K562 (cell line): ENCODE measurements at regions not wholly inside any gene's neighbourhood (a gene's known extent, or its start where the extent isn't known, plus 50 kb on each side); places are given as distances from the start of the nearest gene placed in this dataset.

ENCODE experiments used
- ATAC-seq: fragments of 200-7000 bp; cut with Tn5 transposase; 3 replicates; pipeline ENCODE4 v1.9.1; 2020; ENCODE audit warnings: moderate library complexity
- BruUV-seq: library from RNA; stranded (reverse); fragments of 400-500 nt; replicated peaks from 2 replicates; lab custom pipeline; 2021; lab: Mats Ljungman, UMichigan
- CTCF ChIA-PET: fragments of 300-600 bp; formaldehyde crosslinking; extraction: SDS; loops from one replicate; lab custom pipeline; 2021; ENCODE audit warnings: low intra/inter-chr PET ratio; lab: Yijun Ruan, JAX
- POLR2A ChIA-PET: fragments of 300-600, 350-650 bp; sonication (Branson Sonifier 250); formaldehyde crosslinking; extraction: SDS; loops from one replicate; lab custom pipeline; 2021; ENCODE audit warnings: antibody characterized with exemption, inconsistent platforms; lab: Yijun Ruan, JAX
- DNase-seq, 4 experiments: peaks; one replicate each; pipeline versions ENCODE4 v3.0.0 to v3.0.0-alpha.2; 2011 to 2018; ENCODE audit warnings: low spot score in 3 of 4, mixed read lengths in 3 of 4; ENCODE audit errors: extremely low read depth in 1 of 4
- FAIRE-seq: peaks from 2 replicates; lab custom pipeline; 2011; peaks lifted over from hg19 to GRCh38; lab: Jason Lieb, UNC
- H2AFZ ChIP-seq: 2 replicates; pipeline ENCODE4 v1.6.0; 2011; ENCODE audit warnings: low read depth, low read length, control low read depth, inconsistent platforms
- H3K27ac ChIP-seq: fragments of 200-600 bp; 3 replicates; pipeline ENCODE4 v1.8.0; 2011; ENCODE audit warnings: low read depth, mild to moderate bottlenecking, control low read depth, inconsistent platforms, low read length, moderate library complexity, mixed read lengths; ENCODE audit errors: extremely low read depth
- H3K27me3 ChIP-seq, 2 experiments: fragments of 300-600 bp in 1 of 2; 2 replicates in 1 of 2; 3 replicates in 1 of 2; pipeline versions ENCODE4 v1.6.0 to v1.8.0; 2011; ENCODE audit warnings: inconsistent platforms in 2 of 2, low read length in 2 of 2, mild to moderate bottlenecking in 1 of 2, mixed read lengths in 1 of 2, moderate library complexity in 1 of 2; ENCODE audit not compliant: control insufficient read depth in 2 of 2, insufficient read depth in 2 of 2
- H3K36me3 ChIP-seq: fragments of 300-600 bp; 3 replicates; pipeline ENCODE4 v1.8.0; 2011; ENCODE audit warnings: mild to moderate bottlenecking, low read length, inconsistent platforms; ENCODE audit not compliant: control insufficient read depth, insufficient read depth
- H3K4me1 ChIP-seq, 2 experiments: fragments of 200-600 bp in 1 of 2; replicated peaks in 1 of 2; 2 replicates in 1 of 2; 3 replicates in 1 of 2; pipeline versions ENCODE4 v1.5.1 to v1.8.0; 2011; ENCODE audit warnings: inconsistent platforms in 2 of 2, low read length in 2 of 2, mild to moderate bottlenecking in 1 of 2, mixed read lengths in 1 of 2, moderate library complexity in 1 of 2; ENCODE audit not compliant: control insufficient read depth in 2 of 2, insufficient read depth in 2 of 2
- H3K4me2 ChIP-seq: 2 replicates; pipeline ENCODE4 v1.6.1; 2011; ENCODE audit warnings: low read length, control low read depth, inconsistent platforms, mixed read lengths; ENCODE audit not compliant: insufficient read depth
- H3K4me3 ChIP-seq: fragments of 200-600 bp; sonication (generic), shearing (Covaris generic); 2 replicates; pipeline ENCODE4 v1.5.1; 2016; ENCODE audit warnings: control low read depth, inconsistent platforms
- H3K79me2 ChIP-seq: fragments of 200-600 bp; 3 replicates; pipeline ENCODE4 v1.8.0; 2011; ENCODE audit warnings: low read length, inconsistent platforms; ENCODE audit not compliant: control insufficient read depth, insufficient read depth
- H3K9ac ChIP-seq, 2 experiments: 2 replicates each; pipeline versions ENCODE4 v1.6.0 to v1.6.1; 2011; ENCODE audit warnings: low read depth in 2 of 2, low read length in 2 of 2, control low read depth in 1 of 2, inconsistent platforms in 1 of 2, mild to moderate bottlenecking in 1 of 2, mixed read lengths in 1 of 2; ENCODE audit not compliant: insufficient read depth in 1 of 2
- H3K9me1 ChIP-seq: one replicate; pipeline ENCODE4 v1.6.0; 2011; ENCODE audit warnings: inconsistent platforms, mild to moderate bottlenecking, low read length, moderate library complexity; ENCODE audit not compliant: control insufficient read depth, insufficient read depth
- H3K9me3 ChIP-seq: replicated peaks from 2 replicates; pipeline ENCODE4 v1.5.1; 2011; ENCODE audit warnings: low read depth, low read length, inconsistent platforms; ENCODE audit not compliant: control insufficient read depth, insufficient read depth
- H4K20me1 ChIP-seq: replicated peaks from 2 replicates; pipeline ENCODE4 v1.6.1; 2011; ENCODE audit warnings: low read length, inconsistent platforms, mixed read lengths; ENCODE audit not compliant: control insufficient read depth, insufficient read depth
- BHLHE40 ChIP-seq: IDR thresholded peaks from 2 replicates; pipeline ENCODE4 v1.6.1; 2011; ENCODE audit warnings: low read length, improper control_type of control experiment
- CHCHD3 ChIP-seq: fragments of 250-450 bp; sonication (Bioruptor Pico); IDR thresholded peaks from 2 replicates; pipeline ENCODE4 v2.1.2; 2022; ENCODE audit warnings: mild to moderate bottlenecking
- CHD4 ChIP-seq: fragments of 200-600 bp; sonication (generic); IDR thresholded peaks from 3 replicates; pipeline ENCODE4 v1.6.1; 2012; ENCODE audit warnings: low read depth, mild to moderate bottlenecking, mixed read lengths, low read length, inconsistent platforms; ENCODE audit not compliant: insufficient read depth, insufficient replicate concordance, poor library complexity, severe bottlenecking
- HMGXB4 ChIP-seq: sonication (generic); formaldehyde crosslinking; IDR thresholded peaks from 2 replicates; pipeline ENCODE4 v1.8.1; 2023; ENCODE audit warnings: mild to moderate bottlenecking, missing genetic modification reagents
- NELFE ChIP-seq: IDR thresholded peaks from 2 replicates; pipeline ENCODE4 v1.6.1; 2011; ENCODE audit warnings: mild to moderate bottlenecking; ENCODE audit not compliant: insufficient read depth, insufficient read length
- PATZ1 ChIP-seq: fragments of 250-450 bp; sonication (Bioruptor Pico); IDR thresholded peaks from 2 replicates; pipeline ENCODE4 v1.5.0; 2020; ENCODE audit warnings: mild to moderate bottlenecking, borderline replicate concordance
- POLR3G ChIP-seq: IDR thresholded peaks from 2 replicates; pipeline ENCODE4 v1.6.1; 2011; ENCODE audit not compliant: insufficient read length, insufficient replicate concordance; ENCODE audit errors: extremely low read depth
- RCOR1 ChIP-seq, 2 experiments: IDR thresholded peaks; 2 replicates each; pipeline ENCODE4 v1.6.1; 2012; ENCODE audit warnings: low read depth in 2 of 2, low read length in 2 of 2, borderline replicate concordance in 1 of 2, improper control_type of control experiment in 1 of 2
- SIRT6 ChIP-seq: IDR thresholded peaks from one replicate; pipeline ENCODE4 v1.6.1; 2012; ENCODE audit warnings: low read depth, mild to moderate bottlenecking, control low read depth, inconsistent platforms, low read length, moderate library complexity
- SP2 ChIP-seq: IDR thresholded peaks from 2 replicates; pipeline ENCODE4 v1.6.1; 2011; ENCODE audit warnings: mild to moderate bottlenecking, low read depth, low read length, moderate library complexity; ENCODE audit not compliant: poor library complexity, severe bottlenecking; ENCODE audit errors: extremely low read depth
- TCF3 ChIP-seq: sonication (generic); formaldehyde crosslinking; IDR thresholded peaks from 2 replicates; pipeline ENCODE4 v1.4.0; 2020; ENCODE audit warnings: mild to moderate bottlenecking, missing genetic modification reagents
- THRAP3 ChIP-seq: fragments of 450-650 bp; IDR thresholded peaks from 2 replicates; pipeline ENCODE4 v1.6.1; 2016; ENCODE audit warnings: mild to moderate bottlenecking, inconsistent platforms, borderline replicate concordance
- U2AF1 ChIP-seq: fragments of 200-400 bp; formaldehyde crosslinking; optimal IDR thresholded peaks from 2 replicates; pipeline ENCODE3; 2017; ENCODE audit warnings: mild to moderate bottlenecking, low read depth, low read length, moderate library complexity
- ZNF717 ChIP-seq: fragments of 250-450 bp; sonication (Bioruptor Pico); IDR thresholded peaks from 2 replicates; pipeline ENCODE4 v1.5.0; 2021
- WGBS: fragments of 100-300 bp; shearing (Covaris generic); methylation state at CpG from one replicate; pipeline ENCODE4 v1.1.6; 2016; ENCODE audit warnings: low coverage, mixed read lengths; ENCODE audit not compliant: insufficient coverage; ENCODE audit errors: missing lambda C conversion rate; 5-methylcytosine and 5-hydroxymethylcytosine counted together
- in situ Hi-C: fragments of 300-500 bp; cut with MboI; formaldehyde crosslinking; loops from 4 replicates; pipeline ENCODE4 v1.15.0; 2018; ENCODE audit warnings: inconsistent platforms, mixed read lengths
- intact Hi-C: fragments of 100-400 bp; cut with micrococcal nuclease; formaldehyde crosslinking; loops from 2 replicates; pipeline ENCODE4 v1.14.2; 2022

GRCh38 chr12:94807951-94808350, 157.6 kb upstream of the TMCC3 start (continued):
- TF ChIP-seq U2AF1 = no peak

DNA sequence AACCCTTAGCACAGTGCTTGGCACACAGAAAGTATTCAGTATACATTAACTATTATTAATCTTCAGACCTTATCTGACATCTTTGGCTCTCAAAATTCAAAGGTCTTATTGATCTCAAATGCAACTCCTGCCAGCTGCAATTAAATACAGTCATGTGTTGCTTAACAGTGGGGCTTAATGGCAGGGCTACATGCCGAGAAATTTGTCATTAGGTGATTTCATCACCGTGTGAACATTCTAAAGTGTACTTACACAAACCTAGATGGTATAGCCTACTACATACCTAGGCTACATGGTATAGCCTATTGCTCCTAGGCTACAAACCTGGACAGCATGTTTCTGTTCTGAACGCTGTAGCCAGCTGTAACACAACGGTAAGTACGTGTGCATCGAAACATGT, 156.3 kb upstream of the TMCC3 start:
- in situ Hi-C loops = no loop called here
- Histone ChIP-seq H3K27ac (no peak overlapping the region), H3K9ac (no peak overlapping the region)

More for the DNA sequence above, 156.3 kb upstream of the TMCC3 start:
- Histone ChIP-seq H3K27me3 (peaks cover 0 to 6% of the 10 kb centered on the region in 2 experiments; a peak in 1 of 5 replicates), H3K9me3 (no peaks in the 10 kb centered on the region), H3K79me2 (no peaks in the 10 kb centered on the region), H2AFZ (no peak overlapping the region), H3K4me3 (no peak overlapping the region), H3K9me1 (no peaks in the 10 kb centered on the region), H3K36me3 (no peaks in the 10 kb centered on the region), H4K20me1 (no peaks in the 10 kb centered on the region), H3K4me1 (no peaks in the 10 kb centered on the region), H3K4me2 (no peak overlapping the region)
- no peak for TF ChIP-seq CHCHD3 (CRISPR knock-in tag)
- no peak for TF ChIP-seq CHD4
- no peak for TF ChIP-seq RCOR1 (IDR thresholded peaks at IDR 0.05; ENCODE audit: borderline replicate concordance in 1 of 2, low read depth in 2 of 2, low read length in 2 of 2)
- no peak for TF ChIP-seq THRAP3
- TF ChIP-seq HMGXB4 (CRISPR knock-in tag) = no peak
- TF ChIP-seq SP2 = no peak
- TF ChIP-seq ZNF717 (CRISPR knock-in tag) = no peak
- TF ChIP-seq TCF3 (CRISPR knock-in tag) = no peak
- no peak for TF ChIP-seq POLR3G
- TF ChIP-seq SIRT6 = no peak
- TF ChIP-seq BHLHE40 = no peak
- TF ChIP-seq NELFE = no peak
- TF ChIP-seq PATZ1 (CRISPR knock-in tag) = no peak
- ChIA-PET POLR2A (no interaction called here), CTCF (no interaction called here)
- FAIRE-seq (no peak), DNase-seq (no peak), ATAC-seq (no peak)
- WGBS = 3% methylated on average over 6 of the region's 6 CpGs
- intact Hi-C loops = no loop called here
- BruUV-seq = no TSS peak
